ENCODE measurements at regions not wholly inside any gene's neighbourhood (a gene's known extent, or its start where the extent isn't known, plus 50 kb on each side); places are given as distances from the start of the nearest gene placed in this dataset.

- H3K4me3 ChIP-seq (replicated peaks; ENCODE audit: low read depth, low read length), result no peak overlapping the region
- no peak for TF ChIP-seq CTCF (IDR thresholded peaks at IDR 0.05; ENCODE audit: low read depth, low read length, missing control alignments)
- no peak for DNase-seq (ENCODE audit: extremely low read depth, low read depth)
Measured at GRCh38 chr9:86768709-86769108, 178.6 kb downstream of the GAS1 start.

- no peak overlapping the region for H3K4me3 ChIP-seq (replicated peaks; ENCODE audit: low read depth, low read length)
- TF ChIP-seq CTCF (IDR thresholded peaks at IDR 0.05; ENCODE audit: low read depth, low read length, missing control alignments), result no peak
- DNase-seq (ENCODE audit: extremely low read depth, low read depth), result no peak
Measured at GRCh38 chr9:86768020-86768419, 179.3 kb downstream of the GAS1 start.

- no peak for DNase-seq (ENCODE audit: extremely low read depth, low read depth)
- no peak for TF ChIP-seq CTCF (IDR thresholded peaks at IDR 0.05; ENCODE audit: low read depth, low read length, missing control alignments)
- H3K4me3 ChIP-seq (replicated peaks; ENCODE audit: low read depth, low read length), result no peak overlapping the region
Measured at GRCh38 chr9:86767373-86767772, 179.9 kb downstream of the GAS1 start.

GRCh38 chr9:86766912-86767311 lies 180.4 kb downstream of the GAS1 start:
- H3K4me3 ChIP-seq (replicated peaks; ENCODE audit: low read depth, low read length), result no peak overlapping the region
- TF ChIP-seq CTCF (IDR thresholded peaks at IDR 0.05; ENCODE audit: low read depth, low read length, missing control alignments), result no peak
- no peak for DNase-seq (ENCODE audit: extremely low read depth, low read depth)

- H3K4me3 ChIP-seq (replicated peaks; ENCODE audit: low read depth, low read length), result no peak overlapping the region
- no peak for TF ChIP-seq CTCF (IDR thresholded peaks at IDR 0.05; ENCODE audit: low read depth, low read length, missing control alignments)
- DNase-seq (ENCODE audit: extremely low read depth, low read depth), result no peak
Measured at GRCh38 chr9:86766511-86766910, 180.8 kb downstream of the GAS1 start.

- H3K4me3 ChIP-seq (replicated peaks; ENCODE audit: low read depth, low read length), result no peak overlapping the region
- DNase-seq (ENCODE audit: extremely low read depth, low read depth), result no peak
- TF ChIP-seq CTCF (IDR thresholded peaks at IDR 0.05; ENCODE audit: low read depth, low read length, missing control alignments), result no peak
Measured at GRCh38 chr9:86765746-86766430, 181.4 kb downstream of the GAS1 start.
